ENCODE measurements at regions not wholly inside any gene's neighbourhood (a gene's known extent, or its start where the extent isn't known, plus 50 kb on each side); places are given as distances from the start of the nearest gene placed in this dataset.

- Histone ChIP-seq H4K20me1 (ENCODE audit: insufficient read depth, poor library complexity, severe bottlenecking) (no peaks in the 10 kb centered on the region), H3K4me3 (no peak overlapping the region), H3K79me2 (no peaks in the 10 kb centered on the region), H3K9me3 (ENCODE audit: low read depth) (no peaks in the 10 kb centered on the region), H3K27ac (peak overlapping the region; percentile 25), H2AFZ (no peak overlapping the region), H3K9me2 (replicated peaks; ENCODE audit: insufficient read depth) (no peaks in the 10 kb centered on the region), H3K27me3 (no peaks in the 10 kb centered on the region), H3K4me1 (ENCODE audit: insufficient read depth) (peaks cover 16% of the 10 kb centered on the region), H3K4me2 (no peak overlapping the region), H3K36me3 (replicated peaks; ENCODE audit: insufficient read depth, low read depth) (no peaks in the 10 kb centered on the region)
- TF ChIP-seq EZH2 (IDR thresholded peaks at IDR 0.05; ENCODE audit: borderline replicate concordance) (no peak), EZH2phosphoT487 (IDR thresholded peaks at IDR 0.05; ENCODE audit: low read depth, severe bottlenecking, unreplicated experiment) (no peak), CTCF (IDR thresholded peaks at IDR 0.05; ENCODE audit: poor library complexity) (no peak)
- no peak for DNase-seq (ENCODE audit: low spot score)
- 57% methylated on average over 1 of the region's 1 CpG for WGBS (ENCODE audit: low lambda C conversion rate, missing lambda C conversion rate)
Observed at GRCh38 chr20:39850246-39850645, 838.8 kb downstream of the MAFB start.

GRCh38 chr20:39849664-39850063 is 839.4 kb downstream of the MAFB start:
- peak; percentile 81 for DNase-seq (ENCODE audit: low spot score)
- no peak overlapping the region for H3K27ac ChIP-seq
- H2AFZ ChIP-seq, result no peak overlapping the region
- H3K9me2 ChIP-seq (replicated peaks; ENCODE audit: insufficient read depth), result no peaks in the 10 kb centered on the region
- no peak overlapping the region for H3K4me3 ChIP-seq
- no peaks in the 10 kb centered on the region for H4K20me1 ChIP-seq (ENCODE audit: insufficient read depth, poor library complexity, severe bottlenecking)
- no peak overlapping the region for H3K4me2 ChIP-seq
- peaks cover 16% of the 10 kb centered on the region for H3K4me1 ChIP-seq (ENCODE audit: insufficient read depth)
- no peaks in the 10 kb centered on the region for H3K27me3 ChIP-seq
- H3K9me3 ChIP-seq (ENCODE audit: low read depth), result no peaks in the 10 kb centered on the region
- WGBS (ENCODE audit: low lambda C conversion rate, missing lambda C conversion rate), result 45% methylated on average over 9 of the region's 9 CpGs
- H3K79me2 ChIP-seq, result no peaks in the 10 kb centered on the region
- no peaks in the 10 kb centered on the region for H3K36me3 ChIP-seq (replicated peaks; ENCODE audit: insufficient read depth, low read depth)
- TF ChIP-seq EZH2 (IDR thresholded peaks at IDR 0.05; ENCODE audit: borderline replicate concordance) (no peak), CTCF (IDR thresholded peaks at IDR 0.05; ENCODE audit: poor library complexity) (no peak), EZH2phosphoT487 (IDR thresholded peaks at IDR 0.05; ENCODE audit: low read depth, severe bottlenecking, unreplicated experiment) (no peak)

- Histone ChIP-seq H3K9me2 (replicated peaks; ENCODE audit: insufficient read depth) (no peaks in the 10 kb centered on the region), H3K79me2 (no peaks in the 10 kb centered on the region), H3K36me3 (replicated peaks; ENCODE audit: insufficient read depth, low read depth) (no peaks in the 10 kb centered on the region), H4K20me1 (ENCODE audit: insufficient read depth, poor library complexity, severe bottlenecking) (no peaks in the 10 kb centered on the region), H3K9me3 (ENCODE audit: low read depth) (no peaks in the 10 kb centered on the region), H3K27me3 (no peaks in the 10 kb centered on the region), H3K4me3 (no peak overlapping the region), H3K4me2 (no peak overlapping the region), H2AFZ (no peak overlapping the region), H3K27ac (no peak overlapping the region), H3K4me1 (ENCODE audit: insufficient read depth) (peaks cover 16% of the 10 kb centered on the region)
- WGBS (ENCODE audit: low lambda C conversion rate, missing lambda C conversion rate), result 91% methylated on average over 5 of the region's 5 CpGs
- no peak for TF ChIP-seq CTCF (IDR thresholded peaks at IDR 0.05; ENCODE audit: poor library complexity)
- no peak for TF ChIP-seq EZH2phosphoT487 (IDR thresholded peaks at IDR 0.05; ENCODE audit: low read depth, severe bottlenecking, unreplicated experiment)
- no peak for TF ChIP-seq EZH2 (IDR thresholded peaks at IDR 0.05; ENCODE audit: borderline replicate concordance)
- DNase-seq (ENCODE audit: low spot score), result no peak
Observed at GRCh38 chr20:39849171-39849570, 839.9 kb downstream of the MAFB start.
